AG04450 (cell line): ENCODE measurements at regions not wholly inside any gene's neighbourhood (a gene's known extent, or its start where the extent isn't known, plus 50 kb on each side); places are given as distances from the start of the nearest gene placed in this dataset.

ENCODE experiments used
- CTCF ChIA-PET: fragments of 300-600, 350-600 bp; formaldehyde crosslinking; extraction: SDS; loops from one replicate; lab custom pipeline; 2022; ENCODE audit warnings: antibody characterized with exemption, inconsistent platforms; lab: Charles Lee
- POLR2A ChIA-PET: fragments of 350-600 bp; formaldehyde crosslinking; extraction: SDS; loops from one replicate; lab custom pipeline; 2021; ENCODE audit warnings: antibody characterized with exemption, inconsistent platforms; lab: Yijun Ruan, JAX
- DNase-seq: peaks from one replicate; pipeline ENCODE4 v3.0.0-alpha.2; 2011; ENCODE audit warnings: low read depth, low spot score
- H3K27ac ChIP-seq: one replicate; pipeline ENCODE4 v1.5.1; 2012; ENCODE audit warnings: low read depth, low read length, control low read depth
- H3K27me3 ChIP-seq: one replicate; pipeline ENCODE4 v1.6.0; 2012; ENCODE audit warnings: low read length; ENCODE audit not compliant: control insufficient read depth, insufficient read depth
- H3K4me3 ChIP-seq: 2 replicates; pipeline ENCODE4 v1.5.1; 2011; ENCODE audit warnings: mild to moderate bottlenecking, low read depth, low read length, control low read depth
- H3K9me3 ChIP-seq: 2 replicates; pipeline ENCODE4 v1.5.1; 2012; ENCODE audit warnings: low read length; ENCODE audit not compliant: control insufficient read depth, insufficient read depth
- CTCF ChIP-seq: IDR thresholded peaks from 2 replicates; pipeline ENCODE4 v1.5.1; 2011; ENCODE audit warnings: low read depth, low read length, control low read depth, inconsistent platforms

GRCh38 chr15:55112706-55113105 is 84.0 kb downstream of the RSL24D1 start:
- Histone ChIP-seq H3K27ac (no peak overlapping the region), H3K27me3 (no peaks in the 10 kb centered on the region), H3K4me3 (no peak overlapping the region), H3K9me3 (no peaks in the 10 kb centered on the region)
- POLR2A ChIA-PET: no interaction called here
- TF ChIP-seq CTCF: no peak
- no peak for DNase-seq
- CTCF ChIA-PET: no interaction called here

- Histone ChIP-seq H3K27me3 (no peaks in the 10 kb centered on the region), H3K27ac (no peak overlapping the region), H3K9me3 (no peaks in the 10 kb centered on the region), H3K4me3 (no peak overlapping the region)
- DNase-seq: no peak
- no peak for TF ChIP-seq CTCF
- POLR2A ChIA-PET: no interaction called here
- CTCF ChIA-PET: no interaction called here
These were observed 86.3 kb downstream of the RSL24D1 start for GRCh38 chr15:55110446-55110845.

- CTCF ChIA-PET: interaction anchor here (0.5 to 1.7 kb wide), 30 partner anchors 9 to 1301 kb away, joined by 3 to 17 read pairs (median 4); no protein-coding TSS in a partner anchor
- no peaks in the 10 kb centered on the region for H3K27me3 ChIP-seq
- H3K27ac ChIP-seq: no peak overlapping the region
- DNase-seq: no peak
- H3K9me3 ChIP-seq: no peaks in the 10 kb centered on the region
- TF ChIP-seq CTCF: peak; percentile 82
- no peak overlapping the region for H3K4me3 ChIP-seq
- POLR2A ChIA-PET: no interaction called here
These were observed 87.8 kb downstream of the RSL24D1 start for GRCh38 chr15:55108858-55109518.

- H3K9me3 ChIP-seq: no peaks in the 10 kb centered on the region
- ChIA-PET POLR2A (no interaction called here), CTCF (interaction anchor here (0.5 to 1.7 kb wide), 28 partner anchors 10 to 1301 kb away, joined by 3 to 17 read pairs (median 4); no protein-coding TSS in a partner anchor)
- no peak for DNase-seq
- no peak overlapping the region for H3K4me3 ChIP-seq
- H3K27ac ChIP-seq: no peak overlapping the region
- no peak for TF ChIP-seq CTCF
- H3K27me3 ChIP-seq: no peaks in the 10 kb centered on the region
These were observed 88.3 kb downstream of the RSL24D1 start for GRCh38 chr15:55108448-55108847.

GRCh38 chr15:55106155-55106554 is 90.6 kb downstream of the RSL24D1 start:
- no peak for DNase-seq
- no peaks in the 10 kb centered on the region for H3K27me3 ChIP-seq
- ChIA-PET CTCF (no interaction called here), POLR2A (no interaction called here)
- H3K4me3 ChIP-seq: no peak overlapping the region
- H3K9me3 ChIP-seq: no peaks in the 10 kb centered on the region
- TF ChIP-seq CTCF: no peak
- H3K27ac ChIP-seq: no peak overlapping the region
